ENCODE measurements at regions not wholly inside any gene's neighbourhood (a gene's known extent, or its start where the extent isn't known, plus 50 kb on each side); places are given as distances from the start of the nearest gene placed in this dataset.
A peak's percentile ranks its signal among the peaks of the same experiment; 100 is the strongest.

GRCh38 chr2:64352292-64352691 lies 101.7 kb upstream of the LGALSL start:
- peaks cover 11% of the 10 kb centered on the region for H3K4me1 ChIP-seq (ENCODE audit: insufficient read depth, low read length)
- H4K20me1 ChIP-seq (ENCODE audit: insufficient read depth, low read length): no peaks in the 10 kb centered on the region
- no peaks in the 10 kb centered on the region for H3K79me2 ChIP-seq (ENCODE audit: insufficient read depth, low read length)
- TF ChIP-seq, protein P1, sequence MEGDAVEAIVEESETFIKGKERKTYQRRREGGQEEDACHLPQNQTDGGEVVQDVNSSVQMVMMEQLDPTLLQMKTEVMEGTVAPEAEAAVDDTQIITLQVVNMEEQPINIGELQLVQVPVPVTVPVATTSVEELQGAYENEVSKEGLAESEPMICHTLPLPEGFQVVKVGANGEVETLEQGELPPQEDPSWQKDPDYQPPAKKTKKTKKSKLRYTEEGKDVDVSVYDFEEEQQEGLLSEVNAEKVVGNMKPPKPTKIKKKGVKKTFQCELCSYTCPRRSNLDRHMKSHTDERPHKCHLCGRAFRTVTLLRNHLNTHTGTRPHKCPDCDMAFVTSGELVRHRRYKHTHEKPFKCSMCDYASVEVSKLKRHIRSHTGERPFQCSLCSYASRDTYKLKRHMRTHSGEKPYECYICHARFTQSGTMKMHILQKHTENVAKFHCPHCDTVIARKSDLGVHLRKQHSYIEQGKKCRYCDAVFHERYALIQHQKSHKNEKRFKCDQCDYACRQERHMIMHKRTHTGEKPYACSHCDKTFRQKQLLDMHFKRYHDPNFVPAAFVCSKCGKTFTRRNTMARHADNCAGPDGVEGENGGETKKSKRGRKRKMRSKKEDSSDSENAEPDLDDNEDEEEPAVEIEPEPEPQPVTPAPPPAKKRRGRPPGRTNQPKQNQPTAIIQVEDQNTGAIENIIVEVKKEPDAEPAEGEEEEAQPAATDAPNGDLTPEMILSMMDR (IDR thresholded peaks at IDR 0.05; ENCODE audit: extremely low read depth, low read depth, low read length): no peak
- no peak overlapping the region for H3K27ac ChIP-seq (ENCODE audit: low read depth, low read length)
- H3K27me3 ChIP-seq (ENCODE audit: insufficient read depth, low read length): peaks cover 30% of the 10 kb centered on the region
- H3K4me2 ChIP-seq (ENCODE audit: insufficient read depth, low read length): no peak overlapping the region
- H2AFZ ChIP-seq (ENCODE audit: low read length): no peak overlapping the region
- DNase-seq (ENCODE audit: insufficient read length, low spot score, missing footprints): no peak
- H3K36me3 ChIP-seq (ENCODE audit: insufficient read depth, low read length): no peaks in the 10 kb centered on the region
- H3K9me3 ChIP-seq (ENCODE audit: low read depth, low read length): no peaks in the 10 kb centered on the region
- H3K4me3 ChIP-seq (ENCODE audit: insufficient read depth, low read length): no peak overlapping the region

DNA sequence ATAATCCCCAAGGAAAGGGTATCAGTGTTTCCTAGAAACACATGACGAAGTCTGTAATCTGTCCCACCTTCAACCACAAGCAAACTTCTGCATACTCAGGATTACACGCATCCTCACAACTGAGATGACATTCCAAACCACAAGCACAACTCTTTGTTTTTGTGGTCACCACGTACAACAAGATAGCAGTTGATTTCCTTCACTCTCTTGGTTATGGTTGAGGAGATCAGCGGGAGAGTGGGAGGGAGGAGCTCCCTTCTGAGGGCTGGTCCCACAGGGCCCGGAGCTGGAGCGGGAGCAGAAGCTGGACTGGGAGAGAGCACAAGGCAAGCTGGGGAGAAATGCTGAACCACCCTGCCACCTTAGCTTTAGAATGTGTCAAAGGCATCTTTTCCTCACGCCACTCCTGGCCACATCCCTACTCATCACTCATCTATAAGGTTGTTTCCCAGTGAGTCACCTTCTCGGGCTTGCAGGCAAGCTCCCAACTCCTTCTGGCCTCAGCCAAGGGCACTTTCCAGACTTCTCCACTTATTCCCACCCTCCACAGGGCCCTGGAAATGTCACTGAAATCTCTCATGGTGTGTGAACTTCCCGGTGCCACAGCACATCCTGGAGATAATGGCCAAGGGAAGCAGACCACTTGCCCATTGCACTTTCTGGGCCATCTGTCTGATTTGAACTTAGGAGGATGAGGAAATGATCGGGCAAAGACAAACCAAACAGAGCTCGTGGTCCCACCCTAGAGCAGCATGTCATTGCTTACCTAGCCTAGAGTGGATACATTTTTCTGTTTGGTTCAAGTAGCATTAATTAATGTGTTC lies 98.9 kb upstream of the LGALSL start:
- H3K27ac ChIP-seq (ENCODE audit: low read depth, low read length): peak overlapping the region; percentile 44
- H3K4me3 ChIP-seq (ENCODE audit: insufficient read depth, low read length): no peak overlapping the region
- TF ChIP-seq, protein P1 (IDR thresholded peaks at IDR 0.05; ENCODE audit: extremely low read depth, low read depth, low read length): no peak
- no peak overlapping the region for H2AFZ ChIP-seq (ENCODE audit: low read length)
- H4K20me1 ChIP-seq (ENCODE audit: insufficient read depth, low read length): no peaks in the 10 kb centered on the region
- DNase-seq (ENCODE audit: insufficient read length, low spot score, missing footprints): peak; percentile 95
- H3K4me1 ChIP-seq (ENCODE audit: insufficient read depth, low read length): peaks cover 20% of the 10 kb centered on the region
- no peaks in the 10 kb centered on the region for H3K36me3 ChIP-seq (ENCODE audit: insufficient read depth, low read length)
- no peaks in the 10 kb centered on the region for H3K9me3 ChIP-seq (ENCODE audit: low read depth, low read length)
- peaks cover 41% of the 10 kb centered on the region for H3K27me3 ChIP-seq (ENCODE audit: insufficient read depth, low read length)
- no peaks in the 10 kb centered on the region for H3K79me2 ChIP-seq (ENCODE audit: insufficient read depth, low read length)
- H3K4me2 ChIP-seq (ENCODE audit: insufficient read depth, low read length): no peak overlapping the region

DNA sequence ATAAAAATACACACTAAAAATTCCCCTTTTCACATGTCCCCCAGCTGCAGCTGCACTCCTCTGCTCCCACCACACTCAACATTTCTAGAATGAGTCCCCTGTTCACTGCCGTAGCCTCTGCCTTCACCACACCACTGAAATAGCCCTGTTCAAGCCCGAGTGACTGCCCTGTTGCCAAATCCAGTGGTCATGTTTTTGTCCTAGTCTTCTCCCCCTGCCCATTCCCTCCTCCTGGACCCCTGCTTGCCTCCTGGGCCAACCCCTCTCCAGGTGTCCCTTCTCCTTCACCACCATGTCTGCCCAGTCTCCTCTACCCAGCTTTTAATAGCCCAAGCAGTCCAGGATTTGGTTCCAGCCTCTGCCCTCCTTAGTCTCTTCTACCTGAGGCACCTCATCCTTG lies 97.1 kb upstream of the LGALSL start:
- Histone ChIP-seq H3K36me3 (ENCODE audit: insufficient read depth, low read length) (no peaks in the 10 kb centered on the region), H3K79me2 (ENCODE audit: insufficient read depth, low read length) (no peaks in the 10 kb centered on the region), H4K20me1 (ENCODE audit: insufficient read depth, low read length) (no peaks in the 10 kb centered on the region), H3K4me3 (ENCODE audit: insufficient read depth, low read length) (no peak overlapping the region), H3K4me1 (ENCODE audit: insufficient read depth, low read length) (peaks cover 24% of the 10 kb centered on the region), H3K9me3 (ENCODE audit: low read depth, low read length) (no peaks in the 10 kb centered on the region), H3K4me2 (ENCODE audit: insufficient read depth, low read length) (no peak overlapping the region), H3K27me3 (ENCODE audit: insufficient read depth, low read length) (peaks cover 48% of the 10 kb centered on the region), H2AFZ (ENCODE audit: low read length) (no peak overlapping the region), H3K27ac (ENCODE audit: low read depth, low read length) (no peak overlapping the region)
- TF ChIP-seq, protein P1 (IDR thresholded peaks at IDR 0.05; ENCODE audit: extremely low read depth, low read depth, low read length): no peak
- DNase-seq (ENCODE audit: insufficient read length, low spot score, missing footprints): no peak

- H3K9me3 ChIP-seq (ENCODE audit: low read depth, low read length): no peaks in the 10 kb centered on the region
- TF ChIP-seq, protein P1 (IDR thresholded peaks at IDR 0.05; ENCODE audit: extremely low read depth, low read depth, low read length): no peak
- no peaks in the 10 kb centered on the region for H3K79me2 ChIP-seq (ENCODE audit: insufficient read depth, low read length)
- peaks cover 49% of the 10 kb centered on the region for H3K27me3 ChIP-seq (ENCODE audit: insufficient read depth, low read length)
- no peak for DNase-seq (ENCODE audit: insufficient read length, low spot score, missing footprints)
- H3K4me1 ChIP-seq (ENCODE audit: insufficient read depth, low read length): peaks cover 24% of the 10 kb centered on the region
- no peaks in the 10 kb centered on the region for H4K20me1 ChIP-seq (ENCODE audit: insufficient read depth, low read length)
- H3K4me3 ChIP-seq (ENCODE audit: insufficient read depth, low read length): no peak overlapping the region
- peak overlapping the region; percentile 28 for H3K4me2 ChIP-seq (ENCODE audit: insufficient read depth, low read length)
- H3K36me3 ChIP-seq (ENCODE audit: insufficient read depth, low read length): no peaks in the 10 kb centered on the region
- H3K27ac ChIP-seq (ENCODE audit: low read depth, low read length): peak overlapping the region; percentile 18
- peak overlapping the region; percentile 21 for H2AFZ ChIP-seq (ENCODE audit: low read length)
These were observed 94.6 kb upstream of the LGALSL start for GRCh38 chr2:64359171-64359891.

All from osteoblast (primary cell).